ENCODE measurements at regions not wholly inside any gene's neighbourhood (a gene's known extent, or its start where the extent isn't known, plus 50 kb on each side); places are given as distances from the start of the nearest gene placed in this dataset.

DNA sequence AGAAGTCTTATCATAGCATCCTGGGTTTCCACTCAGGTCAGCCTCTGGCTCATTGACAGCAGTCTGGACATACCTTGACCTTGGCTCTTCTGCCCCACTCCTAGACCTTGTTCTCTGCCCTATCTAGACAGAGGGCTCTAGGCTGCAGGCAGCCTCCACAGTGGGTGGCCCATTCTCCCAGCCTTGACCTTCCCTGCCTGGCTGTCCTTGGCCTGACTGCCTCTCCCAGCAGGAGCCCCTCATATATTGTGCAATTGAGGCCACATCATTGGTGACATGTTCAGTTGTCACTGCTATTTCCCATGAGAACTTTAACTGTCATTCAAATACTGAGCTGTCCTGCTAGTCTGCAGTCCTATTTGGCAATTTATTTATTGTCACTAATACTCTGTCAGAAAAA is 503.4 kb downstream of the PLXNA4 start:
- FAIRE-seq: no peak

- no peak for FAIRE-seq
Observed at GRCh38 chr7:132072165-132072564, 504.1 kb downstream of the PLXNA4 start.

GRCh38 chr7:132069306-132069705 is 507.0 kb downstream of the PLXNA4 start:
- FAIRE-seq: no peak

DNA sequence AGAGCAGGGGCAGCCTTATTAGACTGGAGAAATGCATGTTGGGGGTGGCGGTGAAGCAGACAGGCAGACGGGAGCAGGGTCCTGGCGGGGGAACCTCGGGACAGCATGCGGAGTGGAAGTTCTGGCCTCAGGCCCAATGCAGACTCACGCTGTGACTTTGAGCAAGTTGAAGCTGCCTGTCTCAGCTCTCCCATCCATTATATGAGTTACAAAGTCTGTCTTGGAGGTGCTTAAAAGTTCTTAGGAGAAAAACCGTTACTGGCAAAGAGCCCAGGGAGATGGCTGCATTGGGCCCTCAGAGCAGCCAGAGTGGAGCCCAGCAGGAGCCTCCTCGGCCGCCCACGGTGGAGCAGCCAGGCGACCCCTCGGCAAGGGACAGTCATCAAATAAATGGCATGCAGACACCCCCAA is 509.5 kb downstream of the PLXNA4 start:
- FAIRE-seq: no peak

DNA sequence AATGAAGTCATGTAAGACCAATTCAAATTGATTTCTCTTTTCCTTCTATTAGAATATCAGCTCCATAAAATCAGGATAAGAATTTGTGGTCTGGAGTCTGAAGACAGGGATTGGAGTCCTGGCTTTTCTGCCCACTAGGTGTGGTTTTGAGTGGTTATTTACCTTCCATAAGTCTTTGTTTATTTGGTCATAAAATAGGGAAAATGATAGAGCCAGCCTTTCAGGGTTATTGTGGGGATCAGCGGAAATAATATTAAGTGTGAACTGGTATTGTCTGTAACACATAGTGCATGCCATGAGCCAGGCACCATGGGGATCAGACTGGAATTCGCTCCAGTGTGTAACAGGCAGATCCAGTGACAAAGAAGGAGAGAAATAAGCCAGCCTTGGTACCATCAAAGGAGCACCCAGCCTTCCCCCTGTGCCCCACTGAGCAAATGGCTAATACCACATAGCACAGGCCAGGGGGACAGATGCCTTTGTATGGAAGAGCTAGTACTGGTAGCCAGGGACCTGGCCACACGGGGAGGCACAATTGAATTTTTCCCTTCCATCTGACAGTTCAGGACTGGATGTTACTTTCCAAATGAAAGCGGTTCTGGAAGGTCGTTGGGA is 509.7 kb upstream of the PODXL start:
- no peak for FAIRE-seq

DNA sequence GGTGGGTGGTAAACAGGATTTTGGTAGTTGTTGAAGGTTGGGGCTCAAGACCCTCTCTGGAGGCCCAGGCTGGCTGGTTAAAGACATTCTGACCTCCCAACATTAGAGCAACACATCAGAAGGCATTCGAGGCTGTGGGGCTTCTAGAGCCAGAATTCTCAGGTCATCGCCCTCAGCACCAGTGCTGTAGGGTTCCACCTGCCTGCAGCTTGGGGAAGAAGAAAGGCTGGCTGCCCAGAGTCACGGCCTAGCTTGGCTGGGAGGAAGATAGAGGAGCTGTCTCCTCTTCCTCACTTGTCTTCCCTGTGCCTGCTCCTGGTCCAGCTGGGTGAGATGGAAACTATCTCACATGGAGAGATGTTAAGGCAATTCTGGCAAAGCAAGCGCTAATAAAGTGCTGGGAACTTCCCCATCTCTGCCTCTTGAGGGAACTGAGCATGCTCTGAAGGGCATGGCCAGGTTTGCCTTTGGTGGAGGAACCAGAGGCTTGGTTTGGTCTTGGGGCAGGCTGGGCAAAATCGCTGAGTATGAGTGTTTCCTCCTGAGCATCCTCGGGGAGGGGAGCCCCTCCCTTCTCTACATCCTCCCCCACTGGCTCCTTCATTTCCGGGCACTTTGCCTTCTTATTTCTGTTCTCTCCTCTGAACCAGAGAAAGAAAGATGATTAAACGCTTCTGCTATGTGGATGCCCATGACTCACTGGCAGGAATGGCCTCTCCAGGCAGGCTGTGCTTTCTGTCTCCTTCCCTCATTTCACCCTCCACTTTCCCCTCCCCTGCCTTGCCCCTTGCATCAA is 509.0 kb upstream of the PODXL start:
- FAIRE-seq: no peak

DNA sequence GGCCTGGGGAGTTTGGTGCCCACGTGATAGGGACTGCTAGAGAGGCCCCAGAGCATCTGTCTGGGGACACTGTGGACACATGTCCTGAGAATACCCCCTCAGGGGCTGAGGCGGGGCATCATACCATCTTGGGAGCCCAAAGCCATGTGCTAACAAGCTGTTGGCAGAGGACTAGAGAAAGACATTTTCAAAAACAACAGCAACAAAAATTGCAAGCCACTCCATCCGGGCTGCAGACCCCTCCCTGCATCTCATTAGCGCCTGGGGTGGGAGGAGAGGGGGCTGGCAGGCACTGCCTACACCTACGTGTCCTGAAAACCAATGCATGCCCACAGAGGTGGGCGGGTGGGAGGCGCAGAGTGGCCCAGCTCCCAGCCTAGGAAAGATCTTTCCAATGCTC is 507.4 kb upstream of the PODXL start:
- no peak for FAIRE-seq

- FAIRE-seq: no peak
Observed at GRCh38 chr7:132061937-132062336, 505.5 kb upstream of the PODXL start.

DNA sequence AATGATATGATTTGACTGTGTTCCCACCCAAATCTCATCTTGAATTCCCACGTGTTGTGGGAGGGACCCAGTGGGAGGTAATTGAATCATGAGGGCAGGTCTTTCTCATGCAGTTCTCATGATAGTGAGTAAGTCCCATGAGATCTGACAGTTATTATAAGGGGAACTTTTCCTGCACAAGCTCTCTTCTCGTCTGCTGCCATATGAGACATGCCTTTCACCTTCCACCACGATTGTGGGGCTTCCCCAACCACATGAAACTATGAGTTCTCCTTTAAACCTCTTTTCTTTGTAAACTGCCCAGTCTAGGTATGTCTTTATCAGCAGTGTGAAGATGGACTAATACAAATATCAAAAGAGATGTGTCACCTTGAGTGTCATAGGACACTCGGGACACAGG is 502.7 kb upstream of the PODXL start:
- no peak for FAIRE-seq

- no peak for FAIRE-seq
Observed at GRCh38 chr7:132055336-132056120, 499.1 kb upstream of the PODXL start.

GRCh38 chr7:132053871-132054270 is 497.4 kb upstream of the PODXL start:
- no peak for FAIRE-seq

DNA sequence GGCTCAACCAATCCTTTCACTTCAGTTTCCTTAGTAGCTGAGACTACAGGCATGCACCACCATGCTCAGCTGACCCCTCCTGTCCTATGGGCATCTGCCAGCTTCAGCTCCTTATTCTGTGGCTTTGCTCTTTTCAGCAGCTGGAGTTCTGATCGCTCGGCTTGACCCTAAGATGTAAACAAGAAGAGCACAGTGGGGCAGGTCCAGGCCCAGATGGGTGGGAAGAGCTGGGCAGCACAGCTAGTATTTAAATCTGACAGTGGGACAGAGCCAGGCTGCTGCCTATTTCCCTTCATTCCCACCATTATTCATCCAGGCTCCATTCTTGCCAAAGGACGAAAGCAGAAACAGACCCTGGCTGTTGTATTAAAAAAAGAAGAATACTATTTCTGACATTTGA is 494.9 kb upstream of the PODXL start:
- FAIRE-seq: no peak

DNA sequence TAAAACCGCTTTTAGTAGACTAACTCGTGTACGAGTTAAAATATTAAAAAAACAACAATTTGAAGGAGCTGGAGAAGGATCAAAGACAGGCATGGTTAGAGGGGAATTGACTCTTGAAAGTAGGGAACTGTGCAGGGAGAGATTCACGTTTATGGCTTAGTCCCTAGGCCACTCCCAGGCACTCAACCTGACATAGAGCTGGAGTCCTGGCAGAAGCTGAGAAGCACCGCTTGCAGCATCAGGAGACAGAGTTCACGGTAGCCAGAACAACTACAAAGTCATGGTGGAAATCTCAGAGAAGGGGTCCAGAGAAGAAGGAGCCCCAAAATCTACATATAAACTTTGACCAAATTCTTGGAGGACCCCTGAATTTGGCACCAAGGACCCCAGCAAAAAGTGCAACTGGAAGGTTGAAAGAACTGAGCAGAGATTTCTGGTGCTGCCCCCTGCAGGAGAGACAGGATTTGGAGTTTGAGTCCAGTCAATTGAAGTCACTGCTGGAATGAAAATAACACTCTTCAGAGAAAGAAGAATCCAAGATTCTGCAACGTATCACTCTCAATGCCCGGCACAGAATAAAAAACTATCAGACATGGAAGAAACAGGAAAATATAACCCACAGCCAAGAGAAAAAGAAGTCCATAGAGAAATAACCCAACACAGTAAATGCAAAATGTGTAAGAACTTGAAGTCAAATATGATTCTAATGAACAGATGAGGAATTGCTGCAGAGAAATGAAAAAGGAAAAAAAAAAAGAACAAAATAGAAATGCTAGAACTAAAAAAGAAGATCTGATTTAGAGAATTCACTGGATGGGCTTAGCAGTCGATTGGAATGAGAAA is 493.3 kb upstream of the PODXL start:
- no peak for FAIRE-seq

DNA sequence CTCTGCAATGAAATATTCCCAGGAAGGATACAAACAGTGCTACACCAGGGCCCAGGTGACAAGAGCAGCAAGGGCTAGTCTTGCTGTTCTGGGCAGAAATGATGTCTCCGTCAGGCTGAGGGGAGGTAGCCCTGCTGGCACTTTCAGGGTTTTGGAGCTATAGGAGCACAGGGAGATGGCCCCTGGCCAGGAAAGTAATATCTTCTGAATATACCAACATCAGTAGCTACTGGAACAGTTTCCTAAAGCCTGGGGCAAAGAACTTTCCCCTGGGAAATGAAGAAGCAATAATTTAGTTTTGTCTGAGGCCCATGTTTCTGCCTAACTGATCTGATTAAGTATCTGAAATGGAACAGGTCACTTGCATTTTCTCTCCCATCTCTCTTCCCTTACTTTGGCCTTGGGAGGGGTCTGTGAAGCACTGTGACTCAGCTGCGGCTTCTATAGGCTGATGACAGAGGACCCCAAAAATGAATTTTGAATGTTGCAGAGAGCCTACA is 489.1 kb upstream of the PODXL start:
- FAIRE-seq: no peak

- no peak for FAIRE-seq
Observed at GRCh38 chr7:132045002-132045401, 488.6 kb upstream of the PODXL start.

DNA sequence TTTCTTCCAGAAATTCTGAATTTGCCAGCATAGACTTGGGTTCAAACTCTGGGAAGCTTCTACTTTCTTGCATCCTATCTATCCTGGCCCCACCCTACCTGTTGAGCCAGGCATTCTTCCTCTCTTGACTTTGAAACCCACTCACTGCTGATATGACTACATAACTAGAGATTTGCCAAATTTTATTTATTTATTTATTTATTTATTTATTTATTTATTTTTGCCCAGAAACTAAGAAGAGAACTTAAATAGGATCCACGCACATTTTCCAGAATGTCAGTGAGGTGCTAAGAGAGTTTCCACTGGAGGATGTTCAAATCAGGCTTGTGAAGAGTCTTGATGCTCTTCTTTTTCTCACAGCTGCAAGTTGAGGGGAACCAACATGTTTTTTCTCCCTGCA is 487.8 kb upstream of the PODXL start:
- no peak for FAIRE-seq

GRCh38 chr7:132041108-132041507 is 484.7 kb upstream of the PODXL start:
- no peak for FAIRE-seq

GRCh38 chr7:132035517-132036362 is 479.3 kb upstream of the PODXL start:
- no peak for FAIRE-seq

GRCh38 chr7:132034748-132035416 is 478.5 kb upstream of the PODXL start:
- no peak for FAIRE-seq

GRCh38 chr7:132030883-132031282 is 474.5 kb upstream of the PODXL start:
- FAIRE-seq: no peak

DNA sequence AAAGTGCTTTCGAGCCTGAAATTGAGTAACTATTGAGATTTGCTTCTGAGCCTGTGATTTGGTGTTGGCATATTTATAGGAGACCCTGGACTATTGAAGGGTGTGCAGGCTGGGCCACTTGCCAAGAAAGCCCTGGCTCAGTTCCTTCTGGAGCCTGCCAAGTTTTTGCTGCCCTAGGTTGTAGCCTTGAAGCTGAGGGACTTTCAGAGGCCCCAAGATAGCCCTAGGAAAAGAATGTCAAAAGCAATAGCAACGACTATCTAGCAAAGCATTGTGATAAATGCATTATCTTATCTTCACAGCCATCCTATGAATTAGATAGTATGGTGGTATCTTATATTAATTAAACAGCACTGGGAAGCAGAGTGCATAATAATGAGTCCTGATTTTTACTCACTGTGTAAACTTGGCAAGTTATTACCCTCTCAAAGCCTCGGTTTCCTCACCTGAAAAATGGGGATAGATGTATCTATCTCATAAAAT is 473.7 kb upstream of the PODXL start:
- no peak for FAIRE-seq
